ENCODE measurements at regions not wholly inside any gene's neighbourhood (a gene's known extent, or its start where the extent isn't known, plus 50 kb on each side); places are given as distances from the start of the nearest gene placed in this dataset.

DNA sequence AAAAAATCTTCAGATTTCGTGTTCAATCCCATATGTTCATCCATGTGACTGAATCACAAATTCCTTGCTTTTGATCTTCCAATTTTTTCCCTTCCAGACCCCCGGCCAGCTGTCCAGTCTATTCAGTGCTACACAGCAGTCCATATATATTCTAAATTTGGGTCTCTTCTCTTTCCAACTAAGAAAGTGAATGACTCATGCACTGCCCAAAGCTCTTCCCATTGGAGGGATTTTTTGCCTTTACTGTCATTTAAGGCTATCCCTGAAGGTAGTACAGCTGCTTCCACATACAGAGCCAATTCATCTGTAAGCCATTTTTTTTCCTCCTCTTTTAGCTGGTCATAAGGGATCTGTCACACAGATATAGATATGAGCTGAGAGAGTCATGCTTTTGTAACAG lies 478.3 kb downstream of the DMRT2 start:
- H3K9me3 ChIP-seq (replicated peaks; ENCODE audit: control insufficient read depth, insufficient read depth, low read length) = peaks cover 2% of the 10 kb centered on the region
- no peaks in the 10 kb centered on the region for H3K4me1 ChIP-seq (ENCODE audit: control insufficient read depth, extremely low read depth, insufficient read depth, low read length)
- BruUV-seq (replicated peaks) = no TSS peak
- no peak overlapping the region for H2AFZ ChIP-seq (ENCODE audit: low read depth, low read length)
- H3K4me2 ChIP-seq (ENCODE audit: insufficient read depth, low read length) = no peak overlapping the region
- TF ChIP-seq FOS (IDR thresholded peaks at IDR 0.05; ENCODE audit: borderline replicate concordance, insufficient read depth, low read length) (no peak), MYC (IDR thresholded peaks at IDR 0.05; ENCODE audit: low read depth, low read length) (no peak), GATA2 (IDR thresholded peaks at IDR 0.05; ENCODE audit: insufficient read depth, insufficient read length, low read depth, low read length) (no peak), JUN (IDR thresholded peaks at IDR 0.05; ENCODE audit: borderline replicate concordance, insufficient read depth, insufficient read length, low read depth) (no peak), POLR2AphosphoS5 (IDR thresholded peaks at IDR 0.05; ENCODE audit: insufficient read depth, low read depth, low read length) (no peak), EZH2 (IDR thresholded peaks at IDR 0.05; ENCODE audit: borderline replicate concordance, low read depth, low read length, severe bottlenecking) (no peak), POLR2A (IDR thresholded peaks at IDR 0.05; ENCODE audit: low read depth, low read length) (no peak)
- TF ChIP-seq, protein P1, sequence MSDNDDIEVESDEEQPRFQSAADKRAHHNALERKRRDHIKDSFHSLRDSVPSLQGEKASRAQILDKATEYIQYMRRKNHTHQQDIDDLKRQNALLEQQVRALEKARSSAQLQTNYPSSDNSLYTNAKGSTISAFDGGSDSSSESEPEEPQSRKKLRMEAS (IDR thresholded peaks at IDR 0.05; ENCODE audit: insufficient read depth, insufficient read length) = no peak
- TF ChIP-seq, protein P2, sequence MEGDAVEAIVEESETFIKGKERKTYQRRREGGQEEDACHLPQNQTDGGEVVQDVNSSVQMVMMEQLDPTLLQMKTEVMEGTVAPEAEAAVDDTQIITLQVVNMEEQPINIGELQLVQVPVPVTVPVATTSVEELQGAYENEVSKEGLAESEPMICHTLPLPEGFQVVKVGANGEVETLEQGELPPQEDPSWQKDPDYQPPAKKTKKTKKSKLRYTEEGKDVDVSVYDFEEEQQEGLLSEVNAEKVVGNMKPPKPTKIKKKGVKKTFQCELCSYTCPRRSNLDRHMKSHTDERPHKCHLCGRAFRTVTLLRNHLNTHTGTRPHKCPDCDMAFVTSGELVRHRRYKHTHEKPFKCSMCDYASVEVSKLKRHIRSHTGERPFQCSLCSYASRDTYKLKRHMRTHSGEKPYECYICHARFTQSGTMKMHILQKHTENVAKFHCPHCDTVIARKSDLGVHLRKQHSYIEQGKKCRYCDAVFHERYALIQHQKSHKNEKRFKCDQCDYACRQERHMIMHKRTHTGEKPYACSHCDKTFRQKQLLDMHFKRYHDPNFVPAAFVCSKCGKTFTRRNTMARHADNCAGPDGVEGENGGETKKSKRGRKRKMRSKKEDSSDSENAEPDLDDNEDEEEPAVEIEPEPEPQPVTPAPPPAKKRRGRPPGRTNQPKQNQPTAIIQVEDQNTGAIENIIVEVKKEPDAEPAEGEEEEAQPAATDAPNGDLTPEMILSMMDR (IDR thresholded peaks at IDR 0.05; ENCODE audit: extremely low read depth in 1 of 2, insufficient read depth in 1 of 2, low read depth in 1 of 2, low read length in 2 of 2) = no peak
- ChIA-PET CTCF (no interaction called here), POLR2A (no interaction called here)
- H3K9me1 ChIP-seq (replicated peaks; ENCODE audit: control insufficient read depth, extremely low read depth, insufficient read depth, low read length) = no peaks in the 10 kb centered on the region
- H4K20me1 ChIP-seq (replicated peaks; ENCODE audit: control insufficient read depth, extremely low read depth, insufficient read depth, low read length) = no peaks in the 10 kb centered on the region
- intact Hi-C loops (cut with micrococcal nuclease) = no loop called here
- no peak overlapping the region for H3K27ac ChIP-seq (ENCODE audit: insufficient read depth, low read depth, low read length)
- H3K4me3 ChIP-seq (replicated peaks in 1 of 3; ENCODE audit: insufficient read depth in 1 of 3, low read depth in 1 of 3, low read length in 3 of 3) = no peak overlapping the region
- H3K79me2 ChIP-seq (ENCODE audit: control insufficient read depth, insufficient read depth, low read length) = no peaks in the 10 kb centered on the region
- FAIRE-seq (no peak), DNase-seq (ENCODE audit: low read depth, low spot score) (no peak)
- no peaks in the 10 kb centered on the region for H3K27me3 ChIP-seq (ENCODE audit: control insufficient read depth in 2 of 2, insufficient read depth in 2 of 2, low read length in 2 of 2)
- dilution Hi-C loops (cut with MboI; ENCODE audit: extremely low pct_ligation_motif_present, low sequenced_read_pairs) = no loop called here
- H3K9ac ChIP-seq (replicated peaks; ENCODE audit: extremely low read depth, insufficient read depth, low read length) = no peak overlapping the region
- no peaks in the 10 kb centered on the region for H3K36me3 ChIP-seq (ENCODE audit: control insufficient read depth in 2 of 2, extremely low read depth in 1 of 2, insufficient read depth in 2 of 2, low read length in 2 of 2)

All from endothelial cell of umbilical vein (primary cell).